Hepatocyte (in vitro differentiated cells): ENCODE measurements at regions not wholly inside any gene's neighbourhood (a gene's known extent, or its start where the extent isn't known, plus 50 kb on each side); places are given as distances from the start of the nearest gene placed in this dataset.

Experiments used
- DNase-seq: peaks from one replicate; pipeline ENCODE4 v3.0.0-alpha.2; 2016; ENCODE audit warnings: low spot score
- H2AFZ ChIP-seq: fragments of 200-600 bp; sonication (generic); 2 replicates; pipeline ENCODE4 v1.6.0; 2016; ENCODE audit warnings: antibody characterized with exemption, mild to moderate bottlenecking
- H3K27ac ChIP-seq: fragments of 200-600 bp; sonication (generic); 2 replicates; pipeline ENCODE4 v1.5.1; 2016; ENCODE audit warnings: mild to moderate bottlenecking
- H3K27me3 ChIP-seq: fragments of 200-600 bp; sonication (generic); 2 replicates; pipeline ENCODE4 v1.6.1; 2016
- H3K36me3 ChIP-seq: fragments of 200-600 bp; sonication (generic); replicated peaks from 2 replicates; pipeline ENCODE4 v1.5.1; 2016; ENCODE audit warnings: low read depth; ENCODE audit not compliant: insufficient read depth
- H3K4me1 ChIP-seq: fragments of 200-600 bp; sonication (generic); 2 replicates; pipeline ENCODE4 v1.5.1; 2016; ENCODE audit warnings: mild to moderate bottlenecking, moderate library complexity; ENCODE audit not compliant: insufficient read depth
- H3K4me2 ChIP-seq: fragments of 200-600 bp; sonication (generic); 2 replicates; pipeline ENCODE4 v1.6.0; 2016
- H3K4me3 ChIP-seq: fragments of 200-600 bp; sonication (generic); 2 replicates; pipeline ENCODE4 v1.5.1; 2016; ENCODE audit warnings: mild to moderate bottlenecking
- H3K79me2 ChIP-seq: fragments of 200-600 bp; sonication (generic); 2 replicates; pipeline ENCODE4 v1.6.0; 2017; ENCODE audit warnings: mild to moderate bottlenecking
- H3K9me2 ChIP-seq: fragments of 200-600 bp; sonication (generic); replicated peaks from 2 replicates; pipeline ENCODE4 v1.6.0; 2017; ENCODE audit warnings: mild to moderate bottlenecking; ENCODE audit not compliant: insufficient read depth
- H3K9me3 ChIP-seq: fragments of 200-600 bp; sonication (generic); 2 replicates; pipeline ENCODE4 v1.5.1; 2016; ENCODE audit warnings: low read depth, mild to moderate bottlenecking
- H4K20me1 ChIP-seq: fragments of 200-600 bp; sonication (generic); 2 replicates; pipeline ENCODE4 v1.6.0; 2016; ENCODE audit warnings: mild to moderate bottlenecking; ENCODE audit not compliant: insufficient read depth, poor library complexity, severe bottlenecking
- EZH2 ChIP-seq: fragments of 200-600 bp; sonication (generic); IDR thresholded peaks from 2 replicates; pipeline ENCODE4 v1.6.1; 2016; ENCODE audit warnings: antibody characterized with exemption, mild to moderate bottlenecking, borderline replicate concordance
- EZH2phosphoT487 ChIP-seq: fragments of 200-600 bp; sonication (generic); IDR thresholded peaks from one replicate; pipeline ENCODE4 v1.6.1; 2018; ENCODE audit warnings: antibody characterized with exemption, mild to moderate bottlenecking, low read depth, moderate library complexity; ENCODE audit not compliant: unreplicated experiment, severe bottlenecking
- WGBS: methylation state at CpG from one replicate; pipeline ENCODE4 v1.1.6; 2016; ENCODE audit warnings: low lambda C conversion rate; ENCODE audit errors: missing lambda C conversion rate; 5-methylcytosine and 5-hydroxymethylcytosine counted together
- TF ChIP-seq, protein P1 (sequence below): fragments of 200-600 bp; sonication (generic); IDR thresholded peaks from 2 replicates; pipeline ENCODE4 v1.5.1; 2016; ENCODE audit warnings: antibody characterized with exemption, mild to moderate bottlenecking; ENCODE audit not compliant: poor library complexity

DNA sequence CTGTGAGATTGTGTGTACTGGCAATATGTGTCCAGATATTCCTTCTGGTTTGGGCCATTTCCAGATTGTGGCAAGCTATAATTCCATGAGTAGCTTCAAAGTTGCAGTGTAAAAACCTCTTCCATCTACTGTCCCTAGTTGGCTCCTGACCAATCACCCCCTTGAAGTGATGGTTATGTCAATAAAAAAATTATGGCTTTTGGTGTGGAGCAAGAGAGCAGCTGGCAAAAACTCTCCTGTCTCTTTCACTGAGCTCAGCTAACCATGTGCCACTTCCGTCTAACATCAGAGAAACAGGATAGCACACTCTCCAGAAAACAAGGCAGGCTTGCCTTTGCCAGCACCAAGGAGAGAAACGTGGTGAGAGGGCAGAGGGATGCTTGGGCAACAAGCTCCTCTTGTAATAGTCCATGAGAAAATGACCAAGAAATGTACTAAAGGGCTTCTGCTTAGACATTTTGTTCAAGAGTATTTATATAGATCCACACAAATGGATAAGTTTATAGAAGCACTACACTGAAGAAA, 914.4 kb upstream of the SEMA6A start:
- Histone ChIP-seq H2AFZ (no peak overlapping the region), H3K27ac (no peak overlapping the region), H3K27me3 (no peaks in the 10 kb centered on the region), H4K20me1 (no peaks in the 10 kb centered on the region), H3K4me1 (no peaks in the 10 kb centered on the region), H3K79me2 (no peaks in the 10 kb centered on the region), H3K4me2 (no peak overlapping the region), H3K4me3 (no peak overlapping the region), H3K36me3 (no peaks in the 10 kb centered on the region), H3K9me3 (no peaks in the 10 kb centered on the region), H3K9me2 (no peaks in the 10 kb centered on the region)
- no peak for DNase-seq
- 69% methylated on average over 2 of the region's 2 CpGs for WGBS
- TF ChIP-seq, protein P1, sequence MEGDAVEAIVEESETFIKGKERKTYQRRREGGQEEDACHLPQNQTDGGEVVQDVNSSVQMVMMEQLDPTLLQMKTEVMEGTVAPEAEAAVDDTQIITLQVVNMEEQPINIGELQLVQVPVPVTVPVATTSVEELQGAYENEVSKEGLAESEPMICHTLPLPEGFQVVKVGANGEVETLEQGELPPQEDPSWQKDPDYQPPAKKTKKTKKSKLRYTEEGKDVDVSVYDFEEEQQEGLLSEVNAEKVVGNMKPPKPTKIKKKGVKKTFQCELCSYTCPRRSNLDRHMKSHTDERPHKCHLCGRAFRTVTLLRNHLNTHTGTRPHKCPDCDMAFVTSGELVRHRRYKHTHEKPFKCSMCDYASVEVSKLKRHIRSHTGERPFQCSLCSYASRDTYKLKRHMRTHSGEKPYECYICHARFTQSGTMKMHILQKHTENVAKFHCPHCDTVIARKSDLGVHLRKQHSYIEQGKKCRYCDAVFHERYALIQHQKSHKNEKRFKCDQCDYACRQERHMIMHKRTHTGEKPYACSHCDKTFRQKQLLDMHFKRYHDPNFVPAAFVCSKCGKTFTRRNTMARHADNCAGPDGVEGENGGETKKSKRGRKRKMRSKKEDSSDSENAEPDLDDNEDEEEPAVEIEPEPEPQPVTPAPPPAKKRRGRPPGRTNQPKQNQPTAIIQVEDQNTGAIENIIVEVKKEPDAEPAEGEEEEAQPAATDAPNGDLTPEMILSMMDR: no peak
- no peak for TF ChIP-seq EZH2
- no peak for TF ChIP-seq EZH2phosphoT487

DNA sequence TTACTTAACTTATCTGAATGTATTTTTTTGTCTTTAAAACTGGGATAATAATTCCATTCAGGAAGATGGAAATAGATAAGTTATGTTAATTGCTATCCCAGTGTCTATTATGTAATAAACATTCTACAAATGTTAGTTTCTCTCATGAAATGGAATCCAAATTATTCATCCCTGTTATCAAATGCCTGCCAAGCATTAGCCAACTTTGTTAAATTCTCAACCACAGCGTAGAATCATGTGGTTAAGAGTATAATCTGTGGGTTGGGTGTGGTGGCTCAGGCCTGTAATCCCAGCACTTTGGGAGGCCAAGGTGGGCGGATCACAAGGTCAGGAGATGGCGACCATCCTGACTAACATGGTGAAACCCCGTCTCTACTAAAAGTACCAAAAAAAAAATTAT, 912.9 kb upstream of the SEMA6A start:
- H3K4me3 ChIP-seq: no peak overlapping the region
- H3K4me2 ChIP-seq: no peak overlapping the region
- H3K27me3 ChIP-seq: no peaks in the 10 kb centered on the region
- WGBS: 90% methylated on average over 4 of the region's 4 CpGs
- no peaks in the 10 kb centered on the region for H3K9me3 ChIP-seq
- no peaks in the 10 kb centered on the region for H3K79me2 ChIP-seq
- H4K20me1 ChIP-seq: no peaks in the 10 kb centered on the region
- H3K27ac ChIP-seq: no peak overlapping the region
- no peak for DNase-seq
- H3K9me2 ChIP-seq: no peaks in the 10 kb centered on the region
- H3K4me1 ChIP-seq: no peaks in the 10 kb centered on the region
- no peaks in the 10 kb centered on the region for H3K36me3 ChIP-seq
- H2AFZ ChIP-seq: no peak overlapping the region
- TF ChIP-seq EZH2phosphoT487: no peak
- TF ChIP-seq, protein P1: no peak
- TF ChIP-seq EZH2: no peak

DNA sequence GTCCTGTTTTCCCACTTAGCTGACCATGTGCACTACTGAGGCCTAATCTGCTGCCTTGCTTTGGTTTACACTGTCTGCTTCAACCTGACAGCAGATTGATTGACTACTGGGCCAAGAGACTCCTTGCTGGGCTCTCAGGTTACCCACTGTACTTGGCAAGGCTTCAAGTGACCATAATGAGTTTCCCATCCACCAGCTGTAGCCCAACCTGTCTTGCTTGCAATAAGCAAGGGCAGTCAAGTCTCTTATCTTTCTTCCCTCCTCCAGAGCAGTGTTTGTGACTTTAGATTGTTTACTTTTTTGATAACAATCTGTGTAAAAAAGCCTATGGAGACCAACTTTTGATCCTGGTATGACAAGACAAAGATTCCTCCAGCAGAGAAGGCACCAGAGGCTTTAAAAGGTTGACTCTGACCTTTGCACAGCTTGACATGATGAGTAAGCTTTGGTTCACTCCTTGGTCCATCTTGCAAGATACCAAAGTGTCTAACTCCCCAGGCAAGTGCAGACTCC, 912.3 kb upstream of the SEMA6A start:
- no peaks in the 10 kb centered on the region for H3K4me1 ChIP-seq
- peak; percentile 34 for DNase-seq

More for the DNA sequence above, 912.3 kb upstream of the SEMA6A start:
- H3K4me3 ChIP-seq: no peak overlapping the region
- H3K36me3 ChIP-seq: no peaks in the 10 kb centered on the region
- no peaks in the 10 kb centered on the region for H3K27me3 ChIP-seq
- no peaks in the 10 kb centered on the region for H4K20me1 ChIP-seq
- TF ChIP-seq, protein P1: no peak
- TF ChIP-seq EZH2phosphoT487: no peak
- no peak for TF ChIP-seq EZH2
- H3K79me2 ChIP-seq: no peaks in the 10 kb centered on the region
- no peaks in the 10 kb centered on the region for H3K9me2 ChIP-seq
- no peaks in the 10 kb centered on the region for H3K9me3 ChIP-seq
- no peak overlapping the region for H3K27ac ChIP-seq
- H2AFZ ChIP-seq: no peak overlapping the region
- H3K4me2 ChIP-seq: no peak overlapping the region
